Left renal cortex interstitium (tissue), 4 donors: ENCODE measurements at regions not wholly inside any gene's neighbourhood (a gene's known extent, or its start where the extent isn't known, plus 50 kb on each side); places are given as distances from the start of the nearest gene placed in this dataset.
"Not testable (repeated sequence)": the region's sequence is repeated elsewhere in the genome, so short reads cannot be mapped to it uniquely, and the experiment has no call there.

Experiments used
- DNase-seq, 4 donors: peaks; one replicate each; pipeline ENCODE4 v3.0.0-alpha.2; 2013; ENCODE audit warnings: low read depth in 4 of 4, low spot score in 2 of 4, missing footprints in 1 of 4

DNA sequence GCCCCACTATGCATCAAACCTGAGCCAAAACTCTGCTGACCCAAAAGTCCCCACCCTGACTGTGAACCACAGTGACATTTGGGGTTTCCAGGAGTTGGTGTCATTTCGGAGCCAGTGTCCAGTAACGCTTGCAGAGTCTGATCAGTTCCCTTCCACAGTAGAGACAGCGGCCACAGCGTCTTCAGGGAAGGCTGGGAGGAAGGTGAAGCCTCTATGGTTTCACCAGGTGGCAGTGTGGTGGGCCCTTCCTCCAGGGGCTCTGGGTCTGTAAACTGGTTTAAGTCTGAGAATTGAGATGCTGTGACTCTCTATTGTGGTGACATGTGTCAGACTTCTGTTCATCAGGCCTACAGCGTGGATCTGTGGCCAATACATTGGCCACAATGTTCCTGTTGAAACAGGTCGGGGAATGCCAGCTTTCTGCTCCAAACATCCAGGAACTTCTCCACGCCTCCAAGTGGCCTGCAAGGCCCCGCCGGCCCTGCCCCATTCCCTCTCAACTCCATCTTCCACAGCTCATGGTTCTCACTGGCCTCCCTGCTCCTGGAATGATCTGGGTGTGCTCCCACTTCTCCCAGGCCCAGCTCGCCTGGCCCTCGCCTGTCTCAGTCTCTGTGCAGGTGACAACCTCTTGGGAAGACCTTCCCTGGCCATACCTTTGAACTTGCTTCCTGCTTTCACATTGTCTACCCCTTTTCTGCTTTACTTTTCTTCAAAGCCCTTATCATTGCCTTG, 124.5 kb upstream of the FAM20C start:
- DNase-seq, result no peak

DNA sequence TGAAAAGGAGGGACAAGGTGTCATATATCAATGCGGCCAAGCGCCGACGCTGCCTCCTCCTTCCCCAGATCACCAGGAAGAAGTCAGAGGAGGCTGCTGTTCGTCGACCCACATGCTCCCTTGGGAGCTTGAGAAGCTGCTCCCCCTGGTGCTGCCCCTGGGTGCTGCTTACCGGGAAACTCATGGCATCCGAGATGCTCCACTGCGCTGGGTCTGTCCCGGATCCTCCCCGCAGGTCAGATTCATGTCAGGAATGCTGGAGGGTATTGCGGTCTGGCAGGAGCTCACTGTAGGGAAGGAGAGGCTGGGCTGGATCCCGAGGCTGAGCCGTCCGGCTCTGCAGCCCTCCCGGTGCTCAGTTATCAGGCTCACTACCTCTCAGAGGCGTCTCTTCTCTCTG, 123.7 kb upstream of the FAM20C start:
- no peak for DNase-seq

DNA sequence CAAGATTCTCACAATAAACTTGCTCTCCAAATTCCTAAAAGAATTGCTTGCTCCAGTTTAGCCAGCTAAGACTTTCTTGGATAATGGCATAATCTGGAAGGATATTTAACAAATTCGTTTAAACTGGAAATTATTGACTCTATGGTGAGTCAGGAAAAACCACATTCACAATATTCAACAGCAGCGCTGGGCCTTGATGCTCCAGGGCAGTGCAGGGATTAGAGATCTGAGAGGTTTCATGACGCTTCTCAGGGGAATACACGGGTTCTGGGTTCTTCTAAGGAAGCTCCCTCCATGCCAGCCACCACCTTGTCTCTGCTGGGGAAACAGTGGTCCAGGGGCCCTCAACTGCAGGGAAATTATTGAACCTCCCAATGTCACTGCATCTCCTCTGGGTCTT, 123.3 kb upstream of the FAM20C start:
- DNase-seq, result not testable (repeated sequence)

DNA sequence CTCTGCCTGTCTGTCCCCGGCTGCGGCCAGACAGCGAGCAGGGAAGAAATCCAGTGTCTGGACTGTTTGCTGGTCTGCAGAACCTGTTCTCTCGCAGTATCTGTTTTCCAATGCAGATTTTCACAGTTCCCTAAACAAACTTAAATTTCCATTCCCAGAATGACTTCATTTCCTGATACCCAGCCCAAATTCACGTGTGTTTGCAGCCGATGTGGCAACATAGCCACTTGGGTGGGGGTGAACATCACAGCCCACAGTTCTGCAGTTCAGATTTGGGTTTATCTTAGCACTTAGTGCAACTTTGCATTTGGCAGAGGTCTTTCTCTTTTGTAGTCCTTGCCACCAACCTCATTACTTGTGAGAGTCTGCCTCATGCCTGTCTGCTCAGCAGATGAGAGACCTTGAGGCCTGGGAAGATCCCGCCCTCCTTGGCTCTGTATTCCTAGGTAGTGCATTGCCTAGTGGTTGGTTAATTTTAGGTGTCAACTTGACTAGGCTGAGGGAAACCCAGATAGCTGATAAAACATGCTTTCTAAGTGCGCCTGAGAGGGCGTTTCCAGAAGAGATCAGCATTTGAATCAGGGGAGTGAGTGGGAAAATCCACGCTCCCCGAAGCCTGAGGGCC, 122.8 kb upstream of the FAM20C start:
- DNase-seq, result not testable (repeated sequence)

DNA sequence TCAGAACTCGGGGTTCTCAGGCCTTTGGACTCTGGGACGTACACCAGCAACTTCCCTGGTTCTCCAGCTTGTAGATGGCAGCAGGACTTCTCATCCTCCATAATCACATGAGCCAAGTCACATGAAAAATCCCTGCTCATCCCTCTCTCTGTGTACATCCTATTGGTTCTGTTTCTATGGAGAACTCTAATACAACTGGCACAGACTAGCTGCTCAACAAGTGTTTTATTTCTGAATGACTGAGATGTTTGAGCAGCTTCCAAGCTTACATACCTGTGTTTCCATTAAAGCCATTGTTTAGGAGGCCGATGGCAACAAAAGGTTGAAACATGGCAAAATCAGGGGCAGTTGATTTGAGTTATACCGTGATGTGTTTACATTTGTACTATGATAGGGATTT, 122.2 kb upstream of the FAM20C start:
- not testable (repeated sequence) for DNase-seq

DNA sequence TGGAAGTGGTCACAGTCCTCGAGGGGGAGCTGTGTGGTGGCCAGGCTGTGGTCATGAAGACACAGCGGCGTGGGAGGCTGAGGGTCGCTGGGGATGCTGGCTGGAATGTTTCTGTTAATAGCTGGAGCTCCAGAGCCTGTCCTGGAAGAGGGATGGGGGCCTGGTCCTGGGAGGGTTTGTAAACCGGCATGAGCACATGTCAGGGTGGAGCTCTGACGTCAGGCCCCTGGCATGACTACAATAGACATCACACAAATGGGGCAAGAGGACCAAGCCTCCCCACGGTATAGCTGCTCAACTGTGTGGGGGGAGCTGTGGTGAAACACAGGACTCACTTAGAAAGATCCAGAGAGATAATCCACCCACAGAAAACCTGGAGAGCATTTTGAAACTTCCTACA, 121.4 kb upstream of the FAM20C start:
- DNase-seq, result not testable (repeated sequence)

DNA sequence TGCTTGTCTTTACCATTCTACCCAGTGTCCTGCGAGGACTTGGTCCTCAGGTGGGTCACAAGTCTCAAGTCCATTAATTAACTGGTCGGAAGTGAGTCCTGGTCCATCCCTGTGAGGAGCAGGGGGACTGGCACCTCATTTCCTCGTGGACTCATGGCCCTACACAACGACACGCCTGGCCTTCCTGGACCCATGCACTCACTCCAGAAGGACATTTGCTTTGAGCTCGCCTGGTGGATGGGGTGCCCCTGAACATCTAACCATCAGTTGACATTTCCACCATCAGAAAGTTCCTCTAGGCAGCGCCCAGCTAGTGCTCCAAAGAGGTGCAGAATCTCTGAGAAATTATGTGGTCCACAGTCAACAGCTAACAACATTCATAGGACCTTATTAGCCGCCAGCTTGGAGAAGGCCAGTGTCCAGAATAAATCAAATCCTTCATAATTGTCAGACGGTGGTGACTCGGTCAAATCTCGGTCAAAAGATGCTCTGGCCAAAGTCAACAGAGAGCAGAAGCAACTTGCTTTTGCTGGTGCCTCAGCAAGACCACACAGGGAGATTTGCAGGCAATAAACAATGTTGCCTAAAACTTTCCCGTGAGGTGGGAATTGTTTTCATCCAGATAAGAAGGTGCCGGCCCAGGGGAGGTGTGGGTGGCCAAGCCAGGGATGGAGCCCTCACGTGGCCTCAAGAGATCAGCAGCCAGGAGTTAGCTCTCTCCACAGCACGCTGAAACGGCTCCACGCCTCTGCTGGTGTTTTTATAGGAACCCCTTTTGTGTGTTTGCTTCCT, 119.9 kb upstream of the FAM20C start:
- not testable (repeated sequence) for DNase-seq

DNA sequence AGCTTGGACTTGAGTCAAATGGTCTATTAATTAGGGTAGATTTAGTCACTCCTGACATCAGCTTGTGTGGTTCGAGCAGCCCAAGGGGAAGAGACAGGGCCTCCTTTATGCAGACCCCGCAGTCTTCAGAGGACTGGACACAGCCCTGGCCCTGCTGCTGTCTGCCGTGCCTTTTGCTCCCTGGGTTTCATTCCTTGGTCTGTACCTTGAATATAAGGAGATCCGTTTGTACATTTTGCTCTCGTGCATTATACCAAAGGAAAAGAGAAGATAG, 119.4 kb upstream of the FAM20C start:
- not testable (repeated sequence) for DNase-seq

DNA sequence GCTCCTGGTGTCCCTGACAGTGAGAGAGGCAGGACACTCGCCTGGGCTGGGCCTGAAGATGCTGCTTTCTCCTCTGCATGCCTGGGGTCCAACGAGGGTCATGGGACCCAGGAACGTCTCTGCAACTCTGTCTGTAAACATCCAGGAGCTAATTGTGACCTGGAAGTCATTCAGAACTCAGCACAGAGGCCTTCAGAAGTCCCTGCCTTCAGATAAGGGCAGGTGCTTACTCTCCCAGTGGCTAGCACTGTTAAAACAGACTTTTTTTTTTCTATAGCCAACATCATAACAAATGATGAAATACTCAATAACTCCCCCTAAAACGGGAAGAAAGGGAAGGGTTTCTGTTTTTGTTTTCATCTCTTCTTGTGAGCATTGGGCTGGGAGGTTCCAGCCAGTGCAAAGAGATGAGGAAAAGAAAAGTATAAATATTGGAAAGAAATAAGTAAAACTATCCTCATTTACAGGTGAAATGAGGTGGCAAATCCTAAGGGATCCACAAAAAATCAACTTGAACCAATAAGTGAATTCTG, 118.3 kb upstream of the FAM20C start:
- not testable (repeated sequence) for DNase-seq

DNA sequence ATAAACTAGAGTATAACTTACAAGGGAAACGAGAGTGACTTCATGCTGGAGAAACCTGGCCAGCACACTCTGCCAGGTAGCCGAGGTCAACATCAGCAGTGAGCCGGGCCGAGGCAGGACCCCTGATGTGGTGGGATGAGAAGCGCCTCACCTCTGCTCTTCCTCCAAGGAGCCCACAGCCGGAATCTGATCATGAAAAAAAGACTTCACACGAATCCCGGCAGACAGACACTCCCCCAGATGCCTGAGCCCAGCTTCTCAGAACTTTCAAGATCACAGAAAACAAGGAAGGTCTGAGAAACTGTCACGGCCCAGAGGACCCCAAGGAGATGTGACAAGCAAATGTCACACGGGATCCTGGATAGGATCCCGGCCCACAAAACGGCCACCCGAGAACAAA, 116.9 kb upstream of the FAM20C start:
- not testable (repeated sequence) for DNase-seq

DNA sequence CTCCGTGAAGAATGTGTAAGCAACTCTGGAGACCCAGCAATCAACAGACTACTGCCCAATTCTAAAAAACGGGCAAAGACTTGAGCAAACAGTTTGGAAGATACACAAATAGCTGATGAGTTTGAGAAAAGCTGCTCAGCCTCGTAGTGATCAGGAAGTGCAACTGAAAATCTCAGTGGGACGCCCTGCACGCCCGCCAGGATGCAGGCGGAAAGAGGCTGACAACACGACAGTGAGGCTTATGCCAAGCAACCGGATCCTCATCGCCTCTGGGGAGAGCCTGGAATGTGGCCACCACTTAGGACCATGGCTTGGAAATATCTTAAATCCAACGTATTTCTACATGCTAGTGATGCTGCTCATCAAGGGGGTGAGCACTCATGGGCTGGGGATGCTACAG, 116.2 kb upstream of the FAM20C start:
- DNase-seq, result not testable (repeated sequence)

DNA sequence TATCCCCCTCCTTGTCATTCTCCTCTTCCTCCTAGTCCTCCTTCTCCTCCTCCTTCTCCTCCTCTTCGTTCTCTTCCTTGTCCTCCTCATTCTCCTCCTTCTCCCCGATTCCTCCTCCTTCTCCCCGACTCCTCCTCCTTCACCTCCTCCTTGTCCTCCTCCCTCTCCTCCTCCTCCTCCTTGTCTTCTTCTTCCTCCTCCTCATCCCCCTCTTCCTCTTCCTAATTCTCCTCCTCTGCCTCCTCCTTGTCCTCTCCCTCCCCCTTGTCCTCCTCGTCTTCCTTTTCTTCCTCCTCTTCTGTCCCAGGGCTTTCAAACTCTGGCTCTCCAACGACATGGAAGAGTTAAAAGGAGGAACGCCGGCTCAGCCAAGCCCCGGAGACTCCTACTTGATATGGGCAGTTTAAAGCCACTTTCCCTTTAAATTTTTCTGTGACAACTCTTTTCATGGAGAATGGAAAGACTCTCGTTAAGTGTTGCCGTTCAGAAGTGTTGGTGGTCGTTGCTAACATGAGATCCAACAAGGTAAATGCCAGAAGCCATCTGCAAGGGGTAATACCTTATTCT, 115.5 kb upstream of the FAM20C start:
- DNase-seq, result not testable (repeated sequence)

DNA sequence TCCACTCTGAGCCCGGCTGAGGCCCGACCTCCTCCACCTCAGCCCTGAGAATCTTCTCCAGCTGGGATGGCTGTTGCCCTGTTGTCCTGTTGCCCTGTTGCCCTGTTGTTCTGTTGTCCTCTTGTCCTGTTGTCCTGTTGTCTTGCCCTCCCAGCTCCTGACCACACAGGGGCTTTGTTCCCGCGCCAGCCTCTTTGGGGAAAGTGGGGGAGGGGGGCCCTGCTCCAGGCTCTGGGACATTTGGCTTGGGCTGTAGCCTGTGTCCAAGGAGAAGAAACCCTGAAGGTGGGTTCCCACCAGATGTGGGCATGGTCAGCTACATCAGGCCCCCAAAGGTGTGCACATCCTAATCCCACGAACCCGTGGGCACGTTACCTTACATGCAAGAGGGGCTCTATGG, 113.5 kb upstream of the FAM20C start:
- not testable (repeated sequence) for DNase-seq

DNA sequence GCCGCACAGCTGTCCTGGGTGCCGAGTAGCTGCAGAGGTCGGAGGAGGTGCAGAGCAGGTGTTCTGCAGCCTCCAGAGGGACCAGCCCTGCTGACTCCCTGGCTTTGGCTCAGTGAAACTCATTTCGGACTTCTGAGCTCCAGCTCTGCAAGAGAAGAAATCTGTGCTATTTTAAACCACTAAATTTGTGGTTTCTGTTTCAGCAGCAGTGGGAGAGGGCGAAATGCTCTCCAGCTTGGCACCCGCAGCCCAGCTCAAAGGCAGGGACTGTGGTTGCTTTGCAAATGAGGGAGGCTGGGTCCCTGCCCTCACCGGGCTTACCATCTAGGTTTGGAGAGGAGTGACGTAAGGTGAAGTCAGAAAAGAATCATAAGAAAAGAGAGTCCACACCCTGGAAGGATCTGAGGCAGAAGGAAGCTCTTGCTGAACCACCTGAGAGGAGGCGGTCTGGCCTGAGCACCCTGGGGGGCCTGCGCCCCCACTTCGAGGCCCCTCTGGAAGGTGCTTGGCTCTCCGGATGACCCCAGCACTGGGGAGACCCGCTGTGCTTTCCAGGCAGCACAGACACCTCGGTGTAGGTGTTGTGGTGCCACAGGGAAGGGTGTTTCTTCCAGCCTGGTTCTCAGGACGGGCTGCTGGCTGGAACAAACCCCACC, 112.8 kb upstream of the FAM20C start:
- DNase-seq, result not testable (repeated sequence)

DNA sequence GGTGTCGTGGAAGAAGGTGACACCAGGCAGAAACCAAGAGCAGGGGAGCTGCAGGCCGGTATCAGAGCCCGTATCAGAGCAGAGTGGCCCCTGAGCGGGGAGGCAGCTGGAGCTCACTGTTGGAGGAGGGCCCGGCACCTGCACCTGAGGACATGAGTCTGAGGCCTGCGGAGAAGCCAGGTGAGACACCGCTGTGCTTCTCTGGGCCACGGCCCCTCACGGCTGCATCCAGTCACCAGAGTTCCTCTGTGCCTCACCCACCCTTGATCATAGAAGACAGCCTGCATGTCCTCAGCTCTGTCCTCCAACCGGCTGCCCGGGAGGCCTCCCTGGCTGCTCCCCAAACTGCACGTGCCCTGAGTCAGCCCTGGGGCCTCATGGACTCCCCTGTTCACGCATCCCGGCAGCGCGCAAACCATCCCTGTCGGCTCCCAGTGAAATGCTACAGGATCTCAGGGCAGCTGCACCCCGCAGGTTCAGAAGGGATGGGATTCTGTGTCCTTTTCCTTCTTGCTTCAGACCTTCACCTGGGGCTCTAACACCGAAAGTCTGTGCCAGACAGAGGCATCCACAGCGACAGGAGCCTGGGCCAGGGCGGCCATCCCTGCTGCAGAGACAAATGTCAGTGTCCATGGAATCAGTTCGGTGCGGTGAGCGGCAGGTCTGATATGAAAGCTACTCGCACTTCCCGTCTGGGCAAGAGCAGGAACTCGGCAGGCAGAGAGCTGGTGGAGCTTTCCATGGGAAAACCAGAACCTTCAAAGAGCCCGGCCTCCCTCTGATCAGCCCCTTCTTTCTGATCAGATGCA, 111.9 kb upstream of the FAM20C start:
- no peak for DNase-seq

DNA sequence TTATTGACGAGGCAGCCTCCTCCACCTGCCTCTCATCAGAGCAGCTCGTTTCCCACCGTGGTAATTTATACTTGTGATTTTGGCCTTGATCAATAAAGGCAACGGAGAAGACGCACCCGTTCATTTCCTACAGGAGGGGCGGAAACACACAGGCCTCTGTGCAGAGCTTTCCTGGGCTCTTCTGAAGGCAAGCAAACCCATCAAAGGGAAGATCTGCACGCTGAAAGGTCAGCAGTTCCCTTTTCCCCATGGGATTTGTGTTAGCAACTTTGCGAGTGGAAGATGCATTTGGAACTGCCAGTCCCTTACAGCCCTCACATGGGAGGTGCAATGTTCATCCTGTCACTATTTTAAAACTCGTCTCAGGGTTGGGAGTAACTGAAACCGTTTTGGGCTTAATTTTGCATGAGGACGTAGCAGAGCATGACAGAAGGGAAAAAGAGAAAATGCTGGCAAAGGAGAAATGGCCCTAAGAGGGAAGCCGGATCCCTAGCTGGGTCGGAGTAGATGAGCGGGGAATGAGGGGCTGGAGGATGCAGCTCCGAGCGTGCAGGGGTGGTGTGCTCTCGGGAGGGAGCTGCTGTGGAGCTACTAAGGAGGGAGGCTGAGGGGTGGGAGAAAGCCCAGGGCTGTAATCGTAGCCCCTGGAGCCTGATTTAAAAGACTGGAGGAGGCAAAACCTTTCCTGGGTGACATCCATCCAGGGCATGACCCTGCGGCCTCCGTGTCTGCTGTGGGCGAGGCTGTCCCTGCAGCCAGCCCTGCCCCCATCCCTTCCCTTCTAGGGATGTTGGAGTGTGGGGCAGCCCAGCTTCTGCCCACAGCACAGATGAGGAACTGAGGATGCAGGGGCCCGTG, 111.1 kb upstream of the FAM20C start:
- no peak for DNase-seq

DNA sequence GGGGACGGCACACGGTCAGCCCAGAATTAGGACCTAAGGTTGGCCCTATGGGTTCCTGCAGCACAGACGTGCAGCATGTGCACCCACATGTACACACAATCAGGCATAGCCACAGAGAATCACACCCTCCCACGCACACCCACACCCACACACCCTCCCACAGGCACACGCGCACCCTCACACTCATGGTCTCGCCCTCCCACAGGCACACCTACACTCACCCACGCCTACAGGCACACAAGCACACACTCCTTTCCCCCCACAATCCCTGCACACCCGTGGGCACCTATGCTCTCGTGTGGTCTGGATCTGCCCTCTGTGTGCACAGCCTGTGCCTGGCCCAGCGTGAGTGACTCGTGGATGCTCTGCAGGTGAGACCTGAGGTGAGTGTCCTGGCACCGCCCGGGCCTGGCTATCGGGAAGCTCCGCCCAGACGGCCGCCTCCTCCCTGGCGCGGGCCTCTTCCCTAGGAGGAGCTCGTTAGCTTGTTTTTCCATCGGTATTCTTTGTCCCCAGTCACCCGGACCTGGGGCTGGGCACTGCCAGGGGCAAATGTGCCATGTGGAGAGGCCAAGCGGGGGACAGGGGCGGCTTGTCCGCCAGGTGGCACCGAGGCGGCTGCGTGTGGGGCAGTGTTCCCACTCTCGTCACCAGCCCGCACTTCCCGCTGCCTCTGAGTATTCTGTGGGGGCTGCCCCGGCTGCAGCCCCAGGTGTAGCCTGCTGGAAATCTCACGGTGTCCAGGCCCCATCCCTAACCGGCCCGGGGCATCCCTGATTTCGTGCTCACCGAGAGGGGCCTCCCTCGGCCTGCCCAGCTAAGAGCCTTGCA, 110.2 kb upstream of the FAM20C start:
- DNase-seq, result no peak

DNA sequence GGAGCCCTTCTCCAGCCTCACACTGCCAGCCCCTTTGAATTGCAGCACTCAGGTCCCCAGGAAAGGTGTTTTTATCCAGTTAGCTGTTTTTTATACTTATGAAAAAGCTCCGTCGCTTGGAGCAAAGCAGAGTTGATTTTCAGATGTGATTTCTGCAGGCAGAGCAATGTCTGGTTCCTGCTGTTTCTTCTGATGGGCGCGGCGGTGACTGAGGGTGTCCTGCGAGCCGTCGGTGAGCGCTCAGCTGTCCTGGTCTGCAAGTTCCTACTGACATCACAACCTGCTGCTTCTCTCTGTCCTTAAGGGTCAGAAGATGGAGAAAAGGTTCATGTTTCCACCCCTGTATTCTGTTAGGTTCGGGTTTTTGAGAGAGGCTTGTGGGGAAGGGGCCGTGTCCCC, 109.6 kb upstream of the FAM20C start:
- no peak for DNase-seq
